ENCODE measurements at regions not wholly inside any gene's neighbourhood (a gene's known extent, or its start where the extent isn't known, plus 50 kb on each side); places are given as distances from the start of the nearest gene placed in this dataset.

- Mint-ChIP-seq H3K27ac (no peak overlapping the region), H3K4me3 (no peak overlapping the region), H3K9me3 (no peaks in the 10 kb centered on the region), H3K4me1 (no peaks in the 10 kb centered on the region), H3K27me3 (ENCODE audit: insufficient read depth, low read depth, poor library complexity) (peaks cover 4% of the 10 kb centered on the region), H3K36me3 (ENCODE audit: low read depth) (no peaks in the 10 kb centered on the region)
- TF ChIP-seq EZH2phosphoT487 (IDR thresholded peaks at IDR 0.05; ENCODE audit: unreplicated experiment) (no peak), STAT1 (IDR thresholded peaks at IDR 0.05; ENCODE audit: unreplicated experiment) (no peak), JUNB (IDR thresholded peaks at IDR 0.05; ENCODE audit: unreplicated experiment) (no peak), NANOG (IDR thresholded peaks at IDR 0.05; ENCODE audit: borderline replicate concordance) (no peak), ZNF462 (CRISPR knock-in tag; IDR thresholded peaks at IDR 0.05) (no peak), ZNF114 (CRISPR knock-in tag; IDR thresholded peaks at IDR 0.05) (no peak), POLR2AphosphoS5 (IDR thresholded peaks at IDR 0.05; ENCODE audit: low read depth) (no peak)
- Histone ChIP-seq H3F3A (replicated peaks; ENCODE audit: low read depth) (no peaks in the 10 kb centered on the region), H3K4me3 (no peak overlapping the region), H4K20me1 (replicated peaks; ENCODE audit: insufficient read depth) (no peaks in the 10 kb centered on the region; the same call in 1 of the 2 replicates), H3K79me2 (replicated peaks; ENCODE audit: insufficient read depth) (no peaks in the 10 kb centered on the region), H3K9me2 (ENCODE audit: insufficient read depth) (no peaks in the 10 kb centered on the region), H3K27ac (ENCODE audit: low read depth) (no peak overlapping the region), H2AFZ (no peak overlapping the region), H3K36me3 (ENCODE audit: insufficient read depth) (no peaks in the 10 kb centered on the region), H3K27me3 (ENCODE audit: insufficient read depth) (no peaks in the 10 kb centered on the region), H3K4me1 (ENCODE audit: insufficient read depth) (no peaks in the 10 kb centered on the region), H3K4me2 (no peak overlapping the region)
- ATAC-seq (no peak), DNase-seq (ENCODE audit: low spot score) (no peak)
Observed at GRCh38 chr3:117303443-117303842, 593.9 kb downstream of the TUSC7 start.

GRCh38 chr3:117304681-117305080, 595.1 kb downstream of the TUSC7 start:
- peaks cover 2% of the 10 kb centered on the region for H3K27me3 Mint-ChIP-seq (ENCODE audit: insufficient read depth, low read depth, poor library complexity)
- DNase-seq (ENCODE audit: low spot score): no peak
- no peaks in the 10 kb centered on the region for H3K4me1 Mint-ChIP-seq
- no peaks in the 10 kb centered on the region for H3K9me2 ChIP-seq (ENCODE audit: insufficient read depth)
- H2AFZ ChIP-seq: no peak overlapping the region
- H3K9me3 Mint-ChIP-seq: no peaks in the 10 kb centered on the region
- H3K79me2 ChIP-seq (replicated peaks; ENCODE audit: insufficient read depth): no peaks in the 10 kb centered on the region
- H4K20me1 ChIP-seq (replicated peaks; ENCODE audit: insufficient read depth): no peaks in the 10 kb centered on the region; the same call in 1 of the 2 replicates
- no peaks in the 10 kb centered on the region for H3F3A ChIP-seq (replicated peaks; ENCODE audit: low read depth)
- H3K27me3 ChIP-seq (ENCODE audit: insufficient read depth): no peaks in the 10 kb centered on the region
- no peak for ATAC-seq
- TF ChIP-seq POLR2AphosphoS5 (IDR thresholded peaks at IDR 0.05; ENCODE audit: low read depth) (no peak), NANOG (IDR thresholded peaks at IDR 0.05; ENCODE audit: borderline replicate concordance) (no peak), EZH2 (IDR thresholded peaks at IDR 0.05; ENCODE audit: low read depth, unreplicated experiment) (no peak)
- H3K36me3 Mint-ChIP-seq (ENCODE audit: low read depth): no peaks in the 10 kb centered on the region
- no peak overlapping the region for H3K27ac ChIP-seq (ENCODE audit: low read depth)
- H3K4me3 Mint-ChIP-seq: no peak overlapping the region
- no peaks in the 10 kb centered on the region for H3K36me3 ChIP-seq (ENCODE audit: insufficient read depth)
- H3K4me2 ChIP-seq: no peak overlapping the region
- no peak overlapping the region for H3K4me3 ChIP-seq
- no peaks in the 10 kb centered on the region for H3K4me1 ChIP-seq (ENCODE audit: insufficient read depth)
- H3K27ac Mint-ChIP-seq: no peak overlapping the region

All from GM23338 (cell line).